PC-3 (cell line): ENCODE measurements at regions not wholly inside any gene's neighbourhood (a gene's known extent, or its start where the extent isn't known, plus 50 kb on each side); places are given as distances from the start of the nearest gene placed in this dataset.

Source experiments
- CTCF ChIP-seq: fragments of 300-600 bp; sonication (generic); conservative IDR thresholded peaks from 2 replicates; pipeline ENCODE4 v1.5.1; 2017; ENCODE audit warnings: antibody characterized with exemption, low read depth, mild to moderate bottlenecking, low read length
- EZH2 ChIP-seq: fragments of 300-600 bp; sonication (generic); IDR thresholded peaks from one replicate; pipeline ENCODE4 v1.6.1; 2017; ENCODE audit warnings: antibody characterized with exemption, mild to moderate bottlenecking, low read length; ENCODE audit not compliant: unreplicated experiment

- TF ChIP-seq CTCF (no peak), EZH2 (no peak)
These were observed 512.7 kb upstream of the CDIN1 start for GRCh38 chr15:36066757-36067156.
